GM21515 (cell line): ENCODE measurements at regions not wholly inside any gene's neighbourhood (a gene's known extent, or its start where the extent isn't known, plus 50 kb on each side); places are given as distances from the start of the nearest gene placed in this dataset.

ENCODE experiments used
- ATAC-seq: cut with Tn5 transposase; IDR thresholded peaks from one replicate; pipeline ENCODE4 v1.9.1; 2021; ENCODE audit not compliant: unreplicated experiment

- ATAC-seq: no peak
These were observed 166.2 kb upstream of the VCX3A start for GRCh38 chrX:6701085-6701484.

GRCh38 chrX:6695717-6696116 lies 160.8 kb upstream of the VCX3A start:
- ATAC-seq: no peak

GRCh38 chrX:6694977-6695376 lies 160.1 kb upstream of the VCX3A start:
- ATAC-seq: no peak

GRCh38 chrX:6694221-6694620 lies 159.3 kb upstream of the VCX3A start:
- ATAC-seq: no peak

GRCh38 chrX:6693051-6693450 lies 158.1 kb upstream of the VCX3A start:
- ATAC-seq: no peak

GRCh38 chrX:6685489-6685888 lies 150.6 kb upstream of the VCX3A start:
- ATAC-seq: no peak

- no peak for ATAC-seq
These were observed 148.4 kb upstream of the VCX3A start for GRCh38 chrX:6683353-6683752.

GRCh38 chrX:6681521-6682145 lies 146.7 kb upstream of the VCX3A start:
- ATAC-seq: no peak

GRCh38 chrX:6679988-6680387 lies 145.1 kb upstream of the VCX3A start:
- ATAC-seq: no peak

GRCh38 chrX:6679550-6679949 lies 144.6 kb upstream of the VCX3A start:
- no peak for ATAC-seq

GRCh38 chrX:6678313-6678712 lies 143.4 kb upstream of the VCX3A start:
- ATAC-seq: no peak

- no peak for ATAC-seq
These were observed 139.8 kb upstream of the VCX3A start for GRCh38 chrX:6674734-6675133.

- ATAC-seq: no peak
These were observed 132.3 kb upstream of the VCX3A start for GRCh38 chrX:6667048-6667768.

- no peak for ATAC-seq
These were observed 131.7 kb upstream of the VCX3A start for GRCh38 chrX:6666624-6667023.

GRCh38 chrX:6661736-6662135 lies 126.8 kb upstream of the VCX3A start:
- no peak for ATAC-seq

GRCh38 chrX:6660567-6661264 lies 125.8 kb upstream of the VCX3A start:
- ATAC-seq: no peak

- no peak for ATAC-seq
These were observed 110.3 kb upstream of the VCX3A start for GRCh38 chrX:6645216-6645615.

- ATAC-seq: no peak
These were observed 109.5 kb upstream of the VCX3A start for GRCh38 chrX:6644411-6644810.

- ATAC-seq: no peak
These were observed 105.8 kb upstream of the VCX3A start for GRCh38 chrX:6640727-6641126.

- ATAC-seq: no peak
These were observed 79.6 kb upstream of the VCX3A start for GRCh38 chrX:6614506-6614905.

- ATAC-seq: no peak
These were observed 64.4 kb upstream of the VCX3A start for GRCh38 chrX:6599230-6599860.
